ENCODE measurements at regions not wholly inside any gene's neighbourhood (a gene's known extent, or its start where the extent isn't known, plus 50 kb on each side); places are given as distances from the start of the nearest gene placed in this dataset.

DNA sequence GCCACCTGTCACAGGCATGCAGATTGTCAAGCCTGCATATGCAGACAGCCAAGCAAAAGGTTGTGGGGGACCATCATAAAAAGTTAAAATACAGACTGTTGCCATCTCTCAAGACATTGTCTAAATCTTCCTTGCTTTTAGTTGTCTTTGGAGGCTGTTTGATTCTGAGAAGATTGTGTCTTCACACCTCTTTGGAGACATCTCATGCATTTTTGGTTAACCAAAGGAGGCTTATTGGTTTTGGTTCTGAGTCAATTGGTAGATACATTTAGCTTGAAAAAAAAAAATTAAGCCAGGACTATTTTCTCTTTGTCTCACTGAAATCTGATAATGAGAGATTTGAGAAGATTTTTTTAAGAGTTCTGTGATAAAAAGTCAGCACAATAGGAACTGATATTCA, 217.6 kb downstream of the LYPLAL1 start:
- no peak for DNase-seq

DNA sequence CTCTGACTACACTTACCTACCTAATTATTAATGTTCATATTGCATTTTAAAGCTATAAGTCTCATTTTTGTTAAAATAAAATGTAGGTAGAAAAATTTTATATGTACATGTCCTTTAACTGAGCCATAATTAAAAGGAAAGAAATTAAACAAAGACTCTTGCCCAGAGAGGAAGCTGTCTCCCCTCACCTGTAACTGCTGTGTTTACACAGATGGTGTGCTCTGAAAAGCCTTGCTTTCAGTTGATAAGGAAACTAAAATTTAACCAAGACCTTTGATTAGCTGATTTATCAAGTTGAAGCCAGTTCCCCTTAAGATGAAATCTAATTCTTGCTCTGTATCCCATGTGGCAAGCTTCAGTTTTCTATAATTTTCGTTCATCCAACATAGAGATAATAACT, 213.5 kb downstream of the LYPLAL1 start:
- DNase-seq: no peak

DNA sequence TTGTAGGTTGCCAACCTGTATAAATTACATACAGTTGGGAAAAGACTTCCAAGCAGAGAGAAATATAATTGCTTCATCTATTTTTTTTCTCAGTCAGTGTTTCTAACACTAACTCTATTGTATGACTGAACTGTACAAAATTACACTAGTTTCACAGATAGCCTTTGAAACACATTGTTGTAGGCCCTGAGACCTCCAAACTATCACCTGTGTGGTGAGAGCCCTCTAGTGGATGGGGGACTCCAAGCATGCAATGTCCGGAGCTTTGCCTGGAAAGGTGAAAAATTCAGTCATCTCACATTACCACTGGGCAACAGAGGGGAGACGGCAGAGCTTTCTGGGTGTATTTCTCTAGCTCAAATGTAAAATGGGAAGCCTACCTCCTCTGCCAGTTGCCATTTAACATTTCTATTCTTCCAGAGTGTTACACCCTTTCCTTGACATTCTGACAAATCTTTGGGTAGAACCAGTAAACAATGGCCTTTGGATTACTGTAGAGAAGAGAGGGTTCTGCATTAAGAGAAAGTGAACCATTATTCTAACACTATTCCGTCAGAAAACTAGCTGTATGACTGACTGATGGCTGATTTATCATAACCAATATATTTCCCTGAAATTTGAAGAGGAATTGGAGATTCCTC, 212.2 kb downstream of the LYPLAL1 start:
- peak; percentile 3 for DNase-seq

DNA sequence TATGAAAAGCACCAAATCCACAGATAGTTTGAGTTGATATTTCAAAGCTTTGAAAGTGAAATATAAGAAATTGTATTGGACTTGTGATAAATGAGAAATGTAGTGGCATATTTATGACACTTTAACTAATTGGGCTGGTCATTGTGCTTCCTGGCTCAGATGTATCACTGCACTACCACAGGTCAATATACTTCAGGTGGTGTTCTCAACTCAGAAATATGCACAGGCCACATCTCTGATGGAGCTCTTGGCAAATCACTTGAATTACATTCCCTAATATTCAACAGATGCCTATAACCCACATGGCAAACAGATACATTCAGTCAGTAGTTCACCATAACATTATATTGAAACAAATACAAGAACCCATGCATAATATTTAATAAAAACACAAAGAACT, 209.6 kb downstream of the LYPLAL1 start:
- DNase-seq: no peak

DNA sequence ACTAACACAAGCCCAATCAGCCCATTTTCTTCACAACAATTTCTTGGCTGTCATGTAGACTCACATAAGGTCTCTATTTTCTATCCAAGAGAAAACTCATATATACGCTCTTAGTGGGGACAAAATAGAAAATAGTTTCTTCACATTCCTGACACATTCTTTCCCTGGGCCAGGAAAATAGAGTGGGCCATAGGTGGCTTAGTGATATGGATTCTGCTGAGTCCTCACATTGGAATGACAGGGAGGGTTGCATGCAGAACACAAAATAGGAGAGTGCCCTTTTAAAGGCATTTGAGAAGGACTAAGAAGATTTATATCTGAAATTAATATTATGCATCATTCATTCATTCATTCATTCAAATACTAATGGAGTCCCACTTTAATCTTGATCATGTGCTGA, 207.7 kb downstream of the LYPLAL1 start:
- DNase-seq: no peak

DNA sequence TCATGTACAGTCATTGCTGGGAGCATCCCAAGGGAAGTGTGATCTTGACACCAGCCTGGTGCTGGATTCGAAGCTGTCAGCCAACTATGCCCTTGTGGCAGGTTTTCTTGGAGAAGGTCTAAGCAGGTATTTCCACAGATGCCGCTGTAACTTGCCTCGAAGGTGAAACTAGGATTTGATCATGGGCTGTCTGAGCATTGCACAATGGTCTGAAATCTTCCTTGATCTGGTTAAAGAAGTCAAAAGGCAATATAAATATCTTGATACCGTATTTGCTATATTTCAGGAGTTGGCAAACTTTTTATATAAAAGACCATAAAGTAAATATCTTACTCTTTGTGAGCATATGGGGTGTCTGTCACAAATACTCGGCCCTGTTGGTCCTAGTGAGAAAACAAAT, 206.8 kb downstream of the LYPLAL1 start:
- DNase-seq: no peak

DNA sequence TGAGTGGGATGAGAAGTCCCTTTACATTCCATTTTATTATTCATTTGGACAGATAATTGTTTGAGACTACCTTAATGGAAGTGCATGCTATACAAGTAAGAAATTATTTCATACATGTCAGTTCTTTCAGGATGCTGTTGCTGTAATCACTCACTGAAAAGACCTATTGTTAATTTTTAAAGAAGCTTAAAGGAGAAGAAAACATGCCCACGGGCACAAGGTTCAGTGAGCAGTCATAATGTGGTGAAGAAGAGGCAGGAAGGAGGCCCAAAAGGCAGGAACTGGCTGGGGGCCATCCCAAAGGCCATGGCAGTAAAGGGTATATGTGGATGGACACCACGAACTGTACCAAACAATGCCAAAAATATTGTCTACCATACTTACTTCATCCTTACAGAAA, 206.0 kb downstream of the LYPLAL1 start:
- no peak for DNase-seq

DNA sequence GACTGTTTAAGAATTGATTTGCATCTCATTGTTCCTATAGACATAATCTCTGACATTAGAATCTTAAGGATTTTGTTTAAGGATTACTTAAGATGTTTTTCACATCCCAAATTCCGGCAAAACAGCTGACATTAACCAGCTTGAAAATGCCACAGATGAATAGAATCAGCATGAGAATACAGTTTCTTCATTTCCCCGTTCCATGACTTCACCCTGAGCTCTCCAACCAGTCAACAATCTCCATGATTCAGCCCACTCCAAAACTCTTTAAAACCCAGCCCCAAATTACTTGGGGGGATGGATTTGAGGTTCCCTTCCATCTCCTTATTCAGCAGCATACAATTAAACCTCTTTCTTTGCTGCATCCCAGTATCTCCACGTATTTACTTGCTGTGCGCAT, 201.0 kb downstream of the LYPLAL1 start:
- DNase-seq: no peak

DNA sequence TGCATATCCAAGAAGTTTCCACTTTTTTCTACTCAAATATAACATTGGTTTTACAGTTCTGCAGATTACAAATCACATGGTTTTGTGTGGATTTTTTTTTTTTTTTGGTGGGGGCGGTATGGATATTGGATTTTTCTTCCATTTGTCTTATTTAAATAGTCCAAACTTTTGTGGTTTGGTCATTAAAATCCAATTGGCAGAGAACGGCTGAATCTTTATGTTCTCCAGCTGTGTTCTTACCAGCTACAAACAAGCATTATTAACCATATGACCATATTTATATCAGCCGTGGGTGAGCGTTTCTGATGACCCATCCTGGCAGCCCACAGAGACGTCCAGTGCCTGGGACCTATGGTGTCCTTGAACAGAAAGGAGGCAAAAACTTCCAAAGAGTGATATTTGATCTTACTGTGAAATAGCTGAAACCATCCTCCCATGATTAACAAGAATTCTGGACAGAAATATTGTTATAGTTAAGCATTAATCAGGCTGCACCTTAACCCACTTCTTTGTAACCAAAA, 200.4 kb downstream of the LYPLAL1 start:
- no peak for DNase-seq

DNA sequence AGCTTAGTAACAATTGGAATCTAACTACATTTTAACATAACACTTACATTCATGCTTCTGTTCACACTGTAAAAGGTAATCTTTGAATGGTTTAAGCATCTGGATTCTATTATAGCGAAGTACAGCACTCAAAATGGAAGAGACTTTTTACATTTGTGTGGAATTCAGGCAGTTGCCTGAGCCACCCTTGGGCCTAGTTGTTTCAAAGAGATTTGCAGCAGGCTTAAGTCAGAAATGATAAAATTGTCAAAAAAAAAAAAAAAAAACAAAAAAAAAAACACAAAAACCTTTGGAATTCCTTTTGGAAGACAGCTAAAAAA, 199.9 kb downstream of the LYPLAL1 start:
- DNase-seq: no peak

DNA sequence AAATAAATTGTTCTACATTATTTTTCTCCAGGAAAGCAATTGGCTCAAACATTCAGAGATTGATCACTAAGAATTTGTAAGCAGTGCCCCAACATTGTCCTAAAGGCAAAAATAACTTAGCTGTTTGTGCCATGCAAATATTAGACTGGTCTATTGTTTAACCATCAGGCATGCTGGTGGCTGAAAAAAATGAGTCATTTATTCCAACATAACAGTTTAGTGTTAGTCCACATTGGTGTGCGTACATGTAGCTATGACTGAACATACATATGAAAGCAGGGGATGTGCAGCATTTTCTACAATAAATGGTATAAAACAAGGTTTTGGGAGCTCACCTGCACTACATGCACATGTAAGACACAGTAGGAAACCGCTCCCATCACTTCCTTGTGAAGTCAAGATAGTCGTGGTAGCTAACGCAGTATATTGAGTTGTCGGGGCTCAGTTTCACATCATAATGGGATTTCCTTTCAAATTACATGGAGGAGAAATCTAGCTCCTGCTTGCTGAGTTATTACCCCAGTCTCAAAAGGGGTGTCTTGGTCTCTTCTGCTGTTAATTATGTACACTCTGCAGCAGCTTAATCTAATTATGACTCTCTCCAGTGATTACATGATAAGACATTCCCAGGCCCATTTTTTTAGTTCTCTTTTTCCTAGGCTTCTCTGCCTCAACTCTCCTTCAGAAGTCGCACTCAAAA, 199.4 kb downstream of the LYPLAL1 start:
- DNase-seq: no peak

DNA sequence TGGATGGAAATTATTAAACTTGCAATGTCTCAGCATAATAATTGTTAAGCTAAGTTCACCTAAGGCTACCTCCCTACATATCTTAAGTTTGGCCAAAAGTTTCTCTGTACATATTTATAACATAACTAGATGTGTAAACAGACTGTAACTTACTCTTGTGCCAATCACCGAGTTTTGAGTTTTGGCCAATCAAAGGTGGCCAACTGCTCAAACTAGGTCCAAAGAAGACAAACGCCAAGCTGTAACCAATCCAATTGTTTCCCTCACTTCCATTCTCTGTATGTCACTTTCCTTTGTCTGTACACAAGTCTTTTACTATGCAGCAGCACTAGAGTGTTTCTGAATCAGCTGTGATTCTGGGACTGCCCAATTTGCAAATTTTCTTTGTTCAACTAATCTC, 197.8 kb downstream of the LYPLAL1 start:
- no peak for DNase-seq

DNA sequence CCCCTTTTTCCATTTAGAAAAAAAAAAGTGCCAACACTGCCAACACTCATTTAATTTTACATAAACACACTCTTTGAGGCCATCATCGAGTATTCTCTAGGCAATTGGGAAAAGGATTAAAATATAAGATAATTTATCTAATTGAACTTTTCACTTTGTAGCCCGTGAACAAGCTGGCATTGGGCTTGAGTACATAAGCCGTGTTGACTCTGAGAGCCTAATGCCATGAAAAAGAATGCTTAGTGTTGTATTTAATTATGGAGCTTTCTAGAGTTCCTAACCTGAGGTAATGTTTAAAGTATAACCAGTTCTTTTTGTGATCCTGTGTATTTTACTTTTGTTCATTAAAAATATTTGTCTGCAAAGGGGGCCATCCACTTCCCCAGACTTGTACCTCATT, 193.8 kb downstream of the LYPLAL1 start:
- DNase-seq: no peak

DNA sequence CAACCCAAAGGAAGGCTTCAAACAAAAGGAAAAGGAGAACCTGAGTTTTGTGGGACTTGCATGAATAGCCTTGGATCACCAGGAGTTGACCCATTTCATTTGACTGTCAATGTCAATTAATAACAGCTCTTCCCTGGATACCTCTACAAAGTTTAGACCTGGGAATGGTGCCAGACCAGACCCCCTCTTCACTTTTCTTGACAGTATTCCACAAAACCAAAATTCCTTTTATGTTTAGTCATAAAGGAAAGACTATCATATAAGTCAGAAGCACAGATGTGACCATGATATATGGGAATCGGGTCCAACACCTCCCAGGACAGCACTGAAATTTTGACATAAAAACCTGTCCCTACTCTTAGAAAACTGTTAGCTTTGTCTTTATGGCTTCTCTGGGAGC, 191.8 kb downstream of the LYPLAL1 start:
- no peak for DNase-seq

DNA sequence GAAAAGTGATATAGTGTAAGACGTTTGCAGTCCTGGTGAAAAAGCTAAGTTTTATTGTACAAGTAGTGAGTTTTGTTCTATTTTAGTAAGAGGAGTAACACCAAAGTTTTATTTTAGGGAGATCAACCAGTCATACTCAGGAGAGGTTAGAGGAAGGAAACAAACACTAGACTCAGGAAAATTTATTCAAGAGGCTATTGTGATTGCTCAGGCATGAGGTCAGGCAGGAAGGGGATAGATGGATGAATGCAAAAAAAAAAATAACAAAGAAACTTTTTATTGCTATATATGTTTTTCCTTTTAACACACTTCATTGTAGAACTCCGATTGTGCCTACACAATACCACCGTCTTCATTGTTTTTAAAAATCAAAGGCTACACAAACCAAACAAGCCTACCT, 189.0 kb downstream of the LYPLAL1 start:
- no peak for DNase-seq

DNA sequence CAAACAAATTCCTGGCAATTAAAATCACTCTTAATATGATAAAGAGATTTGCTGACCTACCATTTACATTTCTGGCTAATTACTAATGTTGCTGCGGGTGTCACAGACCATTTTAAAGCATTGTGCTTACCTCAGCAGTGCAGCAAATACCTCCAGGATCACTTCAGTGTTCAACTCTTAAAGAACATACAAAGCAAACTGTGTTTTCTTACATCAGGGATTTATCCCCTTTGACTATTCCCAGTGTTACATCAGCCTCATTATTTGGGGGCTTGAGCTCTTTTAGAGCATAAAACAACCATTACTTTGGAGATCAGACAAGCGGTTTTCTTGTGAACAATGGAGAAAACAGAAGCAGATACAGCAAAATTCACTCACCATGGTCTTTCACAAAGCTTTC, 185.4 kb downstream of the LYPLAL1 start:
- DNase-seq: no peak

DNA sequence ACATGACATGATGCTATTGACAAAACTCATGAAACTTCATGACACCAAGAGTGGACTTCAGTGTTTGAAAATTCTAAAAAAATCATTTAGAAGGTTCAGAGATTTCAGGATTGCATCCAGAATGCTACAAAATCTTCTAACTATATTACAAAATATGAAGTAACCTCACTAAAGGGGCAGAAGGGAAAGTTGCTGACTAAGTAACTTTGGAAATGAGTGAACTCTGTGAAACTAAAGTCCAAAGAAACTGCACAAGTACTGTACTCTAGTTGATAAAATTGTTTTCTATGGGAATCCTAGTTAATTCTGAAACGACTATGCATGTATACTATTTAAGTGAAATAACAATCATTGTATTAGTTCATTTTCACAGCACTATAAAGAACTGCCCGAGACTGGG, 184.4 kb downstream of the LYPLAL1 start:
- DNase-seq: no peak

DNA sequence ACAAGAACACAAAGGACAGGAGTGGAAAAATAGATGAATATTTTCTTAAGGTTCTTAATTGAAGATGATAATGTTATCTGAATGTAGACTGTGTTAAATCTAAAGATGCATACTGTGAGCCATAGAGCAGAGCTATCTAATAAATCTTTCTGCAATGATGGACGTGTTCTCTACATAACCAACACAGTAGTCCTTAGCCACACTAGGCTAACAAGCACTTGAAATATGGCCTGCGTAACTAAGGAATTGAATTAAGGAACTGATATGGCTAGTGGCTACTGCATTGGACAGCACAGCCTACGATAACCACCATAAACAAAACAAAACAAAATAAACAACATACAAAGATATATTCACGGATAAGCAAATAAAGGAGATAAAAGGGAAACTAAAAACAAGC, 181.3 kb downstream of the LYPLAL1 start:
- DNase-seq: no peak

DNA sequence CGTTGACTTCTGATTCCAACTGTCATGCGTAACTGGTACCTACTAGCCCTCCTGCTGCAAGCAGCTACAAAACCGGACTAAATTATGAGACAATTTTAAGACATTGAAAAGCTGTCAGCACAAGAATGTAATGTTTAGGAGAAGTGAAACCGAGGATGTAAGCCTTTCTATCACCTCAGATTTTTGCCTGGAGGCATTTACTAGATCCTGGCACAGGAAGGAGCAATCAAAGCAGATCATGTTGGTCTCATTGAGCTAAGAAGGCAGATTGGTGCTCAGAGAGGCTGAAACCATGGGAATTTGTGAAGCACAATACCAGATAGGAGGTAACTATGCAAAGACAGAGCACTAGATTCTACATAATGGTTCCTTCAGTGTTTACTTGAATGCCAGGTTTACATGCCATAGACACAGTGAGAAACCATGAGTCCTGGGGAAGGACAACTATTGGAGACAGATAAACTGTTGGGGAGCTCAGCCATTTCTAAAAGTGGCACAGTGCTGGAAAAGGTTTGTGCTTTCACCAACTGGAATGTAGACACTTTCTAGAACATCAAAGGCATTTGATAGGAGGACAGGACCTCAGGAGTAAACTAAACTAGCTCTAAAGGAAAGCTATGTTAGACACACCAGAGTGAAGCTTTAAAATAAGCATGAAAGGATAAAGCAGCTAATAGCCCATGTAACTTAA, 179.4 kb downstream of the LYPLAL1 start:
- DNase-seq: no peak

DNA sequence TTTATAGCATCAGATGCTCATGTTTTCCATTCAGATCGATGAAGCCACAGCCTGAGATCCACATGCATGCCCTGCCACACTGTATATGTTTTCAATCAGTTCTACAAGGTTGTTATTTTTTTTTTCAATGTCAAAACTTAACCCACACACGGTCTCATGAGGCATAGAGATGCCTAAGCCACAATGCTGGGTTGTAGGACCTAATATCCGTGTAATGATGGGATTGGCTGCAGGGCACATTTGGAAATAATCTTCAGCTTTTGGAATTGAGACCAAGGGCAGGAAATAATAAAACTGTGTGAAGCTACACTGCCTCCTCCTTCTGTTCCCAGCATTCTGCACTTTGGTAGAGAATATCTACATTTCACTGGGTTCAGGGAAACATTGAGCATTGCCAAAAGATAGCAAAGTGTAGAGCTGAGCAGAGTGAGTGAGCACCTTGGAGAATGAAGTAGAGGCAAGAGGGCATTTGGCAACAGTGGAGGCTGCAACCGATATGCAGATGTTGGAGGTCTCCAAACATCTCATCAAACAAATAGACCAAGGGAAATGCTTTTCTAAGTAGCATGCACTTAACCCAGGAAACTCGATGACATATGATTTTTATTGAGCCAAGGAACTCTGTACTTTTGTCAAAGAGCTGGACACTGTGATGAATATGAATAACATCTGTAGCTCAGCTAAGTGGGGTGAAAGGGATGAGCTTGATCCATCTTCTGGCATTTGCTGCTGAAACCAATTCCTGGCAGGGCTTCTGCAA, 176.7 kb downstream of the LYPLAL1 start:
- no peak for DNase-seq

DNA sequence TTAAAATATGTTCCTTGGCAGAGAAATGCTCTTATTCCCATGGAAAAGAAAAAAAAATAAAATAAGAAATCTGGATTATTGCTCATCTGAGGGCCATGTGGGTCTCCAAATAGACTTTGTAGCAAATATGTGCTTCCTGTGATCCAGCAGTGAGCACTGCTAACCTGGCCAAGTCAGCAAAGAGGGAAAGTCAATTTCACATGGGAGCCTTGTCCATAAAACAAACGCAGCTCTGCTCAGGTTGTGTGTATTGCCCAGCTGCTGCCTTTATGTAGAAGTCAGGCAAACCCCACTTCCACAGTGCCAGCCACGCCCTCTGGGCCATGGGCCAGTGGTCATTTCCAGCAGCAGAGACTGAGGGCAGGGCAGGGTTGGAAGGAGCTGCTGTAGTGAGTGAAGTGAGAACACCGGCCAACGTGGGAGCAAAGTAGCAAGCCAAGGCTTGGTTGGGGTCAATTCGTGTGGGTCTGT, 174.3 kb downstream of the LYPLAL1 start:
- DNase-seq: no peak

DNA sequence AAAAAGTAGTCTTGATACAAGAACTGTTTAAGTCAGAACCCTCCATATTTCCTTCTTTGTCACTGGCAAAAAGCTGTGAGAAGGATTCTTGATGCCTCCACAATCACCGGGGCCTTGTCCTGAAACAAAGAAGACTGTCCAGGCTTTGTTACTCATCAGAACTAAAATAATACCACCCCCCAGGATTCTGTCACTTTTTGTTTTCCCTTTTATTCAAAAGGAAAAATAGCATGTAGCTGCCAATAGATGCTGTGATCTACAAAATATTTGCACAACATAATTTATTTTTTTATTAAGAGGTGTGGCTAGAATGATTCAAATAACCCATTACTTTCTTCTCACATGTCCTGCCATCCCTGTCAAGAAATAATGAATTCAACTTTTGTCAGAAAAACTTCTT, 173.7 kb downstream of the LYPLAL1 start:
- DNase-seq: no peak

DNA sequence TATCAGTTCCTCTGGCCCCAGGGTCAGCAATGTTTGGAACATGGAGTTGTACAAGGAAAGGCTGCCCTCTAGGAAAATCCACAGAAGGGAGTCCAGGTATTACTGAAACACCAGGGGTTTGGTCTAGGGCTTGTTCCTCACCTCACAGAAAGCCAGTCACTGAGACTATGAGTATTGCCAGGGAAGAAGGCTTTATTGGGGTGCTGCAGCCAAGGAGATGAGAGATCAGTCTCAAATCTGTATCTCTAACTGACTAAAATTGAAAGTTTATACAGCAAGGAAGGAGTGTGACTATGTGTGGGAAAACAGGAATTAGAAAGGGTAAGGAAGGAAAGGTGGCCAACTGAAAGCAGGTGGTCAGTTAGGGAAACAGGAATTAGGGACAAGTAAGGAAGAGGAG, 172.3 kb downstream of the LYPLAL1 start:
- DNase-seq: no peak

DNA sequence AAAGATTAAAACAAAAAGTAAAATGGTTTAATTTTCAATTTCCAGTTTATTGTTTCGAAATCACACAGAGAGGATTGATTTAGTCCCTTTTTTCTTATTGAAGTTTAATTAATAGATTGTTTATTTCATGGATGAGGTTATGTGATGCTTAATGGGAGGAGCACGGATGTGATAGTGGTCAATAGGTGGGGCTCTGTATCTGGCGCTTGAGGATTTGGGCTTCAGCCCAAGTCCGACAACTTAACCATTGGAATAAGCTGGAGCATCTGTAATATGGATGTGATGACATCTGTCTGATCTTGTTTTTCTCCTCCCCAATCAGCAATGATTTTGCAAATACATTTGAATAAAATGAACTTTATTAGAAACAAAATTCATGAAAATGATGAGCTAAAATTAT, 169.2 kb downstream of the LYPLAL1 start:
- DNase-seq: no peak
